22Rv1 (cell line): ENCODE measurements at regions not wholly inside any gene's neighbourhood (a gene's known extent, or its start where the extent isn't known, plus 50 kb on each side); places are given as distances from the start of the nearest gene placed in this dataset.
"Not testable (repeated sequence)": the region's sequence is repeated elsewhere in the genome, so short reads cannot be mapped to it uniquely, and the experiment has no call there.

Experiments
- H3K27ac ChIP-seq: fragments of 450-650 bp; 2 replicates; pipeline ENCODE4 v1.5.1; 2017
- ZFX ChIP-seq: fragments of 450-650 bp; IDR thresholded peaks from 2 replicates; pipeline ENCODE4 v1.6.1; 2017; ENCODE audit warnings: antibody characterized with exemption, borderline replicate concordance
- TF ChIP-seq, protein P1 (sequence below): fragments of 450-650 bp; IDR thresholded peaks from 2 replicates; pipeline ENCODE4 v1.5.1; 2017; ENCODE audit warnings: mild to moderate bottlenecking

DNA sequence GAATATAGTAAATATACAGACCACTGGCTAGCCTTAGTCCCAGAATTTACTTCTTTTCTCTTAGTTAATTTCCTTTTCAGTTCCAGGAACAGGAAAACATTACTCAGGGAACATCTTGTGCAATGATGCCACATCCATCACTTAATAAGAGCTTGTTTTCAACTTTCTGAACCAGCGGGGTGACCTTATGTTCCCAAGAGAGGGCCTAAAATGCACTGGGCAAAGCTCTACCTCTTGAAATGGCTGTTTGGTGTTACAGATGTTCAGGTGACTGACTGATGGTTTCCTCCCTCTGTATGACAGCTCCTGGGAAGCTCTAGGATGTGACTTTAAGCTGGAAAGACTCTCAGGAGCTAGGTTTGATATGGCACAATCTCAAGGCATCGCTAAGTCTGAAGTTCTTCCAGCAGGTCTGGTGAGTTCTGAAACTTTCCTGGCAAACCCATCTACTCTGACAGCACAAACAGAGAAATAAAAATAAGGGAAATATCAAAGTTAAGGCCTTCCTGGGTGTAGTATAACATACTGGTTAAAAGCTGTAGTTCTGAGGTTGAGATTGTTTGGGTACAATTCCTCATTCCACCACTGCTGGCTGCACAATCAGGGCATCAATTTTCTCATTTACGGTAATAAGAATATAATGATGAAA is 98.6 kb downstream of the ZIC1 start:
- no peak overlapping the region for H3K27ac ChIP-seq
- TF ChIP-seq ZFX = no peak
- TF ChIP-seq, protein P1, sequence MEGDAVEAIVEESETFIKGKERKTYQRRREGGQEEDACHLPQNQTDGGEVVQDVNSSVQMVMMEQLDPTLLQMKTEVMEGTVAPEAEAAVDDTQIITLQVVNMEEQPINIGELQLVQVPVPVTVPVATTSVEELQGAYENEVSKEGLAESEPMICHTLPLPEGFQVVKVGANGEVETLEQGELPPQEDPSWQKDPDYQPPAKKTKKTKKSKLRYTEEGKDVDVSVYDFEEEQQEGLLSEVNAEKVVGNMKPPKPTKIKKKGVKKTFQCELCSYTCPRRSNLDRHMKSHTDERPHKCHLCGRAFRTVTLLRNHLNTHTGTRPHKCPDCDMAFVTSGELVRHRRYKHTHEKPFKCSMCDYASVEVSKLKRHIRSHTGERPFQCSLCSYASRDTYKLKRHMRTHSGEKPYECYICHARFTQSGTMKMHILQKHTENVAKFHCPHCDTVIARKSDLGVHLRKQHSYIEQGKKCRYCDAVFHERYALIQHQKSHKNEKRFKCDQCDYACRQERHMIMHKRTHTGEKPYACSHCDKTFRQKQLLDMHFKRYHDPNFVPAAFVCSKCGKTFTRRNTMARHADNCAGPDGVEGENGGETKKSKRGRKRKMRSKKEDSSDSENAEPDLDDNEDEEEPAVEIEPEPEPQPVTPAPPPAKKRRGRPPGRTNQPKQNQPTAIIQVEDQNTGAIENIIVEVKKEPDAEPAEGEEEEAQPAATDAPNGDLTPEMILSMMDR = no peak

DNA sequence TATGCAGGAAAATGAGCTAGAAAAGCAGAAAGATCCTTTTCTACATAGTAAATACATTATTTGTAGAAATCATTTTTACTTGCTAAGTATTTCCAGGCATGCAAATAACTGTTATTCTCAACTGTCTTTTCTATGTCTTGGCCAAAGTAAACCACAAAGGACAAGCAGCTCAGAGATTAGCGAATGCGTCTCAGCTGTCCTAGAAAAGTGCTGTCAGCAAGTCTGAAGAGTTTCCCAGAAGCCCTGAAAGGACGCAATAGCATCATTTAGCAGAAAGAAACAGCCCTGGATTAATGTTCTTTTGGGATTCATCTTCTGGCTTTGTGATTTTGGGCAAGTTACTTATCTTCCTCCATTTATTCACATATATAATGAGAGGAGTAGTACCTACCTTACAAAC is 100.3 kb downstream of the ZIC1 start:
- H3K27ac ChIP-seq = no peak overlapping the region
- no peak for TF ChIP-seq ZFX
- TF ChIP-seq, protein P1 = no peak

DNA sequence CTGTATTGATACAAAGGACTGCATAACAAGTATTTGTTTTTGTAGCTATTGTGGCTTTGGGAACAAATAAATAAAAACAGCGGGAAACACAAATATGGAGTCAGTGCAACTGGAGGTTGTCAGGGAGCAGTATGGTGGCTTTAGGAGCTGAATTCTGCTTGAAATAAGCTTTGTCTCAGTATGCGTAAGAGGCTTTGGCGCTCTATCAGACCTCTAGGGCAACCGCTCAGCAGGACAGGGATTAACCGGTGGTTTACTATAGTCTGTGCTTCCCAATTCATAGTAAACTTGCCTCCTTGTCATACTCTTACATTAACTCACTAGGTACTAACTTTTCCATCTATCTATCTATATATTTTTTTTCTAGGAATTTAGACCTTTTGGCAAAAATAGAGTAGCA is 104.6 kb downstream of the ZIC1 start:
- TF ChIP-seq ZFX = no peak
- TF ChIP-seq, protein P1 = no peak
- no peak overlapping the region for H3K27ac ChIP-seq

DNA sequence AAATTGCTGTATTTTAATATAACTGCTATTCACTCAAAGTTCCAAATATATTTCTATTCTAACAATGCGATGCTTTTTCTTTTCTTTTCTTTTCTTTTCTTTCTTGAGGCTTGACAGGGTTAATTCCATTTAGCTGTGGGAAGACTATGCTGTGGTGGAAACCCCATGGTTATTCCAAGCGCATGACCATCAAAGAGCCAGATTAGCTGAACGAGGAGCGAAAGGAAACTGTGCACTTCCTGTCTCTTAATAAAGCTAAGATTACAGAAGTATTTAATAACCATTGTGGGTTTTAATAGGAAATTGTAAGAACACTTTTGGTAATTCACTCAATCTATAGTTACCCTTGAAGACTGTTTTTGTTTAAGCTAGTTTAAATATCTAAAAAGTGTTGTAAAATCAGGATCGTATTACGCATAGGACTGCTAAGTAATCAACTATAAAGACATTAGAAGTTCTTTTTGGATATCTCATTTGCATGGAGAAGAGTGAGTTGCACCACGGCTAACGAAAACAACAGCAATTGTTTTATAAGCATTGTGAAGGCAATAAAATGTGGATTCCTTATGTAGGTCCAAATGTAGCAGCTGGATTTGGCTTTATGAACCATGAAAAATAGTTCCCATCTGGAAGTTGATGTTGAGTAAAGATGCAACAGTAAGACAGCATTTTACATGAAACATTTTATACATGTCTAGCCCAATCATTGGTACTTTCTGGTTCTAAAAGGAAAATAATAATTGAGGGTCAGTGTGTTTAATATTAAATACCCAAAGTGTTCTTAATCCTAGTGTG is 105.4 kb downstream of the ZIC1 start:
- H3K27ac ChIP-seq = no peak overlapping the region
- TF ChIP-seq, protein P1 = no peak
- no peak for TF ChIP-seq ZFX

DNA sequence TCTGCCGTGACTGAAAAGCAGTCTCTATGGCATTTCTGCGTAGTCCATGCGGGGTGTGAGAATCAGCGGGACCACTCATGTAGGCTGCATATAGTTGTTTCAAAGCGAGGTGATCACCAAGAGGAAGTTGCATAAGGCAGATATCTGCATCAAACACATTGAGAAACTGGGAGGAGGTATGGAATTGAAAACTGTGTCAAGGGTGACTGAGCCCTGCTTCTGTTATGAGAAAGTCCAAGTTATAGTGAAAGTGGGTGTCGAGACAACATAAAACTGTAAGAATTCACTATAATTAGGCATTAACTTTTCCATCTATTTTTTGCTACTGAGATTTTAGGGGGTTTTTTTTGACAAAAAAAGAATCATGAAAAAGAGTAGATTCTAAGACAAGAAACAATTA is 109.3 kb downstream of the ZIC1 start:
- TF ChIP-seq, protein P1 = no peak
- no peak for TF ChIP-seq ZFX
- no peak overlapping the region for H3K27ac ChIP-seq

DNA sequence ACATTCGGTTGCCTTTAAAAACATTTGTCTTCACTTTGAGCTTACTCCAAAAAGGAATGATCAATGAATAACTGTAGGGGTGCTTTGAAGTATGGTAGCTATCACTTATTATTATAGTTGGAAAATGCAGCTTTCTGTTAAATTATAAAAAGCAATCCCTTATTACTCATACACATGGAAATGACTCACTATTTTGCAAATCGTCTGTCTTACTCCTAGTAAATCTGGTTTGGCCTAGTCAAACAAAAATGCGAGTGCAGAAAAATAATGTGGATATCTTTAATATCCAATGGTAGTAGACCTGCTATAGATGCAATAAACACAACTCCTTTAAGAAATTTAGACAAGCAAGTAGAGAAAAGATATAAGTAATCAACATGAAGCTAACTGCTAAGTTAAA is 112.5 kb downstream of the ZIC1 start:
- TF ChIP-seq, protein P1 = no peak
- no peak for TF ChIP-seq ZFX
- H3K27ac ChIP-seq = no peak overlapping the region

DNA sequence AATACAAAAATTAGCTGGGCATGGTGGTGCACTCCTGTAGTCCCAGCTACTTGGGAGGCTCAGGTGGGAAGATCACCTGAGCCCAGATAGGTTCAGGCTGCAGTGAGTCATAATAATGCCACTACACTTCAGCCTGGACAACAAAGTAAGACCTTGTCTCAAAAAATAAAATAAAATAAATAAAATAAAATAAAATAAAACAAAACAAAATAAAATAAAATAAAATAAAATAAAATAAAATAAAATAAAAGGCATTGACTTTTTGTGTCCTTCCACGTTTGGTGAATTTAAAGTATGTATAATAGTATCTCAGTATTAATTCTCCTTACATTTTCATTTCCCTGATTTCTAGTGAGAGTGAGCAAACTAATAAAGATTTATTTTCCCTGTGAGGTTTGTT is 113.6 kb downstream of the ZIC1 start:
- H3K27ac ChIP-seq = not testable (repeated sequence)

DNA sequence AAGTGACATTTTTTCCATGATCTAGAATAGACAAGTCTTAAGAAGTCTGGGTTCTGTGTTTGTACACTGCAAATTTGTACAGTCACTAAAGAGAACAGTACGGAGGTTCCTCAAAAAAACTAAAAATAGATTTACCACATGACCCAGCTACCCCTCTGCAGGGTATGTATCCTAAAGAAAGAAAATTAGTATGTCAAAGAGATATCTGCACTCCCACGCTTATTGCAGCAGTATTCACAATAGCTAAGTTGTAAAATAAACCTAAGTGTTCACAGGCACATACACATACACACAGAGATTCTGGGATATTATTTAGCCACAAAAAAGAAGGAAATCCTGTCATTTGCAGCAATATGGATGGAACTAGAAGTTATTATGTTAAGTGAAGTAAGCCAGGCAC is 120.4 kb downstream of the ZIC1 start:
- no peak for TF ChIP-seq ZFX
- TF ChIP-seq, protein P1 = no peak
- H3K27ac ChIP-seq = no peak overlapping the region
